ENCODE measurements at regions not wholly inside any gene's neighbourhood (a gene's known extent, or its start where the extent isn't known, plus 50 kb on each side); places are given as distances from the start of the nearest gene placed in this dataset.
A peak's percentile ranks its signal among the peaks of the same experiment; 100 is the strongest.

- DNase-seq (ENCODE audit: low read depth in 1 of 2, low spot score in 2 of 2), result peak in 1 of 2 experiments; percentile 42
- Histone ChIP-seq H3K9ac (replicated peaks in 1 of 4; ENCODE audit: extremely low read depth in 1 of 4, low read depth in 3 of 4, low read length in 3 of 4) (no peak overlapping the region), H2BK20ac (ENCODE audit: low read length) (no peak overlapping the region), H2BK5ac (ENCODE audit: low read depth, low read length) (no peak overlapping the region), H4K91ac (replicated peaks; ENCODE audit: insufficient read length, low read length) (no peak overlapping the region), H3K4me2 (ENCODE audit: insufficient read depth in 1 of 2, low read depth in 2 of 2, low read length in 2 of 2) (no peak overlapping the region), H4K5ac (ENCODE audit: insufficient read length, low read depth, low read length) (no peak overlapping the region), H3K4me3 (ENCODE audit: extremely low read depth in 1 of 4, insufficient read depth in 2 of 4, low read depth in 3 of 4, low read length in 4 of 4) (no peak overlapping the region), H3K23ac (ENCODE audit: insufficient read length) (no peak overlapping the region), H4K8ac (ENCODE audit: extremely low read depth, insufficient read depth, low read length) (peak overlapping the region; percentile 65; the same call in 1 of the 2 replicates), H2BK15ac (ENCODE audit: low read length) (no peak overlapping the region), H3K79me1 (ENCODE audit: low read depth, low read length) (no peaks in the 10 kb centered on the region), H3K23me2 (ENCODE audit: low read depth, low read length) (no peaks in the 10 kb centered on the region), H3K9me3 (ENCODE audit: insufficient read depth in 2 of 2, low read depth in 1 of 2, low read length in 1 of 2) (peaks cover 3 to 25% of the 10 kb centered on the region in 2 experiments; a peak in 2 of 4 replicates), H3K18ac (ENCODE audit: extremely low read depth, low read length) (no peak overlapping the region), H3K79me2 (ENCODE audit: control insufficient read depth in 1 of 2, insufficient read depth in 2 of 2, low read length in 2 of 2) (no peaks in the 10 kb centered on the region), H2BK12ac (ENCODE audit: low read depth, low read length) (no peak overlapping the region), H2BK120ac (replicated peaks; ENCODE audit: low read depth, low read length) (no peak overlapping the region), H3K4me1 (replicated peaks in 1 of 4; ENCODE audit: control insufficient read depth in 3 of 4, insufficient read depth in 4 of 4, low read length in 3 of 4) (no peaks in the 10 kb centered on the region), H3K36me3 (ENCODE audit: control insufficient read depth in 2 of 4, insufficient read depth in 4 of 4, low read length in 3 of 4) (no peaks in the 10 kb centered on the region), H3K27me3 (replicated peaks in 1 of 4; ENCODE audit: control insufficient read depth in 3 of 4, extremely low read depth in 1 of 4, insufficient read depth in 3 of 4, low read length in 3 of 4) (no peaks in the 10 kb centered on the region), H3K27ac (ENCODE audit: low read depth, low read length) (no peak overlapping the region), H3K14ac (ENCODE audit: insufficient read length) (no peak overlapping the region), H4K20me1 (replicated peaks in 1 of 2; ENCODE audit: control insufficient read depth in 1 of 2, insufficient read depth in 2 of 2, low read length in 2 of 2) (no peaks in the 10 kb centered on the region), H2AK5ac (ENCODE audit: low read depth, low read length) (no peak overlapping the region), H3K56ac (replicated peaks; ENCODE audit: insufficient read length, low read depth, low read length) (no peak overlapping the region), H2AFZ (ENCODE audit: low read length) (no peak overlapping the region), H3K4ac (replicated peaks; ENCODE audit: insufficient read length, low read depth, low read length) (no peak overlapping the region)
- 76% methylated on average over 6 of the region's 16 CpGs; no CpG with 5 or more reads in 1 of the 2 experiments for WGBS, 2 experiments (ENCODE audit: extremely low coverage in 1 of 2, insufficient coverage in 1 of 2, insufficient read length in 1 of 2, insufficient replicate concordance in 2 of 2, low coverage in 1 of 2, low lambda C conversion rate in 2 of 2, missing lambda C conversion rate in 1 of 2)
- POLR2A ChIA-PET (ENCODE audit: partially characterized antibody), result no interaction called here
- CTCF ChIA-PET (ENCODE audit: partially characterized antibody), result no interaction called here
- no peak for FAIRE-seq
- no peak for TF ChIP-seq CTBP2 (IDR thresholded peaks at IDR 0.05; ENCODE audit: borderline replicate concordance, insufficient read depth, insufficient read length, low read length)
- TF ChIP-seq HDAC6 (IDR thresholded peaks at IDR 0.05; ENCODE audit: low read depth, low read length), result no peak
- no peak for TF ChIP-seq SUZ12 (IDR thresholded peaks at IDR 0.05; ENCODE audit: low read length)
- no peak for TF ChIP-seq BRCA1 (IDR thresholded peaks at IDR 0.05; ENCODE audit: low read depth, low read length)
- no peak for TF ChIP-seq EGR1 (IDR thresholded peaks at IDR 0.05; ENCODE audit: borderline replicate concordance, low read depth, low read length)
- TF ChIP-seq SIRT6 (IDR thresholded peaks at IDR 0.05; ENCODE audit: low read length), result no peak
- TF ChIP-seq, protein P1, sequence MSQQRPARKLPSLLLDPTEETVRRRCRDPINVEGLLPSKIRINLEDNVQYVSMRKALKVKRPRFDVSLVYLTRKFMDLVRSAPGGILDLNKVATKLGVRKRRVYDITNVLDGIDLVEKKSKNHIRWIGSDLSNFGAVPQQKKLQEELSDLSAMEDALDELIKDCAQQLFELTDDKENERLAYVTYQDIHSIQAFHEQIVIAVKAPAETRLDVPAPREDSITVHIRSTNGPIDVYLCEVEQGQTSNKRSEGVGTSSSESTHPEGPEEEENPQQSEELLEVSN (IDR thresholded peaks at IDR 0.05), result no peak
- TF ChIP-seq, protein P2, sequence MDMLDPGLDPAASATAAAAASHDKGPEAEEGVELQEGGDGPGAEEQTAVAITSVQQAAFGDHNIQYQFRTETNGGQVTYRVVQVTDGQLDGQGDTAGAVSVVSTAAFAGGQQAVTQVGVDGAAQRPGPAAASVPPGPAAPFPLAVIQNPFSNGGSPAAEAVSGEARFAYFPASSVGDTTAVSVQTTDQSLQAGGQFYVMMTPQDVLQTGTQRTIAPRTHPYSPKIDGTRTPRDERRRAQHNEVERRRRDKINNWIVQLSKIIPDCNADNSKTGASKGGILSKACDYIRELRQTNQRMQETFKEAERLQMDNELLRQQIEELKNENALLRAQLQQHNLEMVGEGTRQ (IDR thresholded peaks at IDR 0.05; ENCODE audit: low read length), result no peak
- no peak for TF ChIP-seq CBX5 (IDR thresholded peaks at IDR 0.05; ENCODE audit: low read depth, low read length)
- TF ChIP-seq SP1 (IDR thresholded peaks at IDR 0.05; ENCODE audit: low read depth, low read length), result no peak
- TF ChIP-seq ZNF274 (IDR thresholded peaks at IDR 0.05; ENCODE audit: borderline replicate concordance, extremely low read depth, low read length), result no peak
- TF ChIP-seq MAX (IDR thresholded peaks at IDR 0.05), result no peak
- no peak for TF ChIP-seq KDM1A (IDR thresholded peaks at IDR 0.05; ENCODE audit: borderline replicate concordance, low read length)
- TF ChIP-seq SRF (IDR thresholded peaks at IDR 0.05; ENCODE audit: low read depth, low read length), result no peak
These were observed 68.7 kb downstream of the VSIG4 start for GRCh38 chrX:65971151-65971550.

All from H1 (cell line).